Body of pancreas (tissue), 4 donors: ENCODE measurements at regions not wholly inside any gene's neighbourhood (a gene's known extent, or its start where the extent isn't known, plus 50 kb on each side); places are given as distances from the start of the nearest gene placed in this dataset.

Experiments
- ATAC-seq: fragments of 150-250 bp; one replicate; pipeline ENCODE4 v1.9.1; 2016
- DNase-seq, 4 donors: peaks; one replicate each; pipeline ENCODE4 v3.0.0-alpha.2; 2019
- H3K27ac ChIP-seq, 4 donors: fragments of 200-600 bp; sonication (generic); 1 replicate in 3 of 4; 2 replicates in 1 of 4; pipeline versions ENCODE4 v1.5.1 to v1.6.1; 2016 to 2019; ENCODE audit warnings: mild to moderate bottlenecking in 1 of 4, mixed read lengths in 1 of 4, moderate library complexity in 1 of 4
- H3K27me3 ChIP-seq, 2 donors: fragments of 200-600 bp; sonication (generic); one replicate each; pipeline ENCODE4 v1.6.0; 2016; ENCODE audit warnings: mild to moderate bottlenecking in 1 of 2
- H3K36me3 ChIP-seq, 2 donors: fragments of 200-600 bp; sonication (generic); replicated peaks in 1 of 2; 2 replicates each; pipeline ENCODE4 v1.5.1; 2016; ENCODE audit warnings: low read depth in 2 of 2; ENCODE audit not compliant: insufficient read depth in 1 of 2
- H3K4me1 ChIP-seq: fragments of 200-600 bp; sonication (generic); one replicate; pipeline ENCODE4 v1.6.0; 2016
- H3K4me3 ChIP-seq, 2 donors: fragments of 200-600 bp; sonication (generic); 1 replicate in 1 of 2; 2 replicates in 1 of 2; pipeline ENCODE4 v1.5.1; 2016 to 2019
- H3K9me3 ChIP-seq, 3 donors: fragments of 200-600 bp; sonication (generic); 1 replicate in 2 of 3; 2 replicates in 1 of 3; pipeline ENCODE4 v1.5.1; 2016
- POLR2A ChIP-seq, 3 donors: fragments of 450-650 bp; IDR thresholded peaks; one replicate each; pipeline ENCODE4 v1.6.1; 2016; ENCODE audit warnings: antibody characterized with exemption in 3 of 3, mild to moderate bottlenecking in 2 of 3
- WGBS, 2 donors: methylation state at CpG; one replicate each; pipeline ENCODE4 v1.1.5; 2017; 5-methylcytosine and 5-hydroxymethylcytosine counted together
- intact Hi-C: fragments of 100-400 bp; cut with DNase I; formaldehyde crosslinking; loops from one replicate; pipeline ENCODE4 v1.15.1; 2023
- TF ChIP-seq, protein P1 (sequence below), 7 experiments: fragments of 450-650 bp in 4 of 7; fragments of 200-600 bp in 3 of 7; sonication (generic) in 3 of 7; IDR thresholded peaks; one replicate each; pipeline ENCODE4 v1.5.1; 2016 to 2019; ENCODE audit warnings: antibody characterized with exemption in 7 of 7

- Histone ChIP-seq H3K36me3 (no peaks in the 10 kb centered on the region), H3K4me3 (no peak overlapping the region), H3K9me3 (no peaks in the 10 kb centered on the region), H3K4me1 (peaks cover 49% of the 10 kb centered on the region), H3K27me3 (no peaks in the 10 kb centered on the region), H3K27ac (no peak overlapping the region)
- no peak for TF ChIP-seq POLR2A (IDR thresholded peaks at IDR 0.05)
- TF ChIP-seq, protein P1, sequence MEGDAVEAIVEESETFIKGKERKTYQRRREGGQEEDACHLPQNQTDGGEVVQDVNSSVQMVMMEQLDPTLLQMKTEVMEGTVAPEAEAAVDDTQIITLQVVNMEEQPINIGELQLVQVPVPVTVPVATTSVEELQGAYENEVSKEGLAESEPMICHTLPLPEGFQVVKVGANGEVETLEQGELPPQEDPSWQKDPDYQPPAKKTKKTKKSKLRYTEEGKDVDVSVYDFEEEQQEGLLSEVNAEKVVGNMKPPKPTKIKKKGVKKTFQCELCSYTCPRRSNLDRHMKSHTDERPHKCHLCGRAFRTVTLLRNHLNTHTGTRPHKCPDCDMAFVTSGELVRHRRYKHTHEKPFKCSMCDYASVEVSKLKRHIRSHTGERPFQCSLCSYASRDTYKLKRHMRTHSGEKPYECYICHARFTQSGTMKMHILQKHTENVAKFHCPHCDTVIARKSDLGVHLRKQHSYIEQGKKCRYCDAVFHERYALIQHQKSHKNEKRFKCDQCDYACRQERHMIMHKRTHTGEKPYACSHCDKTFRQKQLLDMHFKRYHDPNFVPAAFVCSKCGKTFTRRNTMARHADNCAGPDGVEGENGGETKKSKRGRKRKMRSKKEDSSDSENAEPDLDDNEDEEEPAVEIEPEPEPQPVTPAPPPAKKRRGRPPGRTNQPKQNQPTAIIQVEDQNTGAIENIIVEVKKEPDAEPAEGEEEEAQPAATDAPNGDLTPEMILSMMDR (IDR thresholded peaks at IDR 0.05): no peak
- DNase-seq: peak; percentile 21 to 45 (median 24)
- 23 to 34% methylated on average over 6 to 7 of the region's 7 CpGs for WGBS, 2 donors
- ATAC-seq: peak; percentile 16
- intact Hi-C loops: no loop called here
Measured at GRCh38 chr3:72586694-72587093, 261.6 kb downstream of the SHQ1 start.

DNA sequence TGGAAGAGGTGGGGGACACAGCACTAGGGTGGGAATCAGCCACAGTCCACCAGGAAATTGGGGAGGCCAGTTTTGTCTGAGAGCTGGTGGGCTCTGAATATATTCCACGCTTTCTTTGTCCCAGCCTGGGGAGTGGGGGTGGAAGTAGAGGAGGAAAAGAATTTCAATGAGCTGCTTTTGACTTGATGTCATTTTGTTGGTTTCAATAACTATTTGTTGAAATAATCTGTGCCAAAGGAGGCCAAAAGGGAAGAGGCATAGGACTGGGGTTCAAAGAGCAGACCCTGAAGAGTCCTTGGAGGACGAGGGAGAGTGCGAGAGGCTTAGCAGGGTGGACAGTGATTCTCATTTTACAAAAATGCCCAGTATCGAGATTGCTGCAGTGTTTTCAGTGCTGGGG lies 262.3 kb downstream of the SHQ1 start:
- no peaks in the 10 kb centered on the region for H3K27me3 ChIP-seq
- no peaks in the 10 kb centered on the region for H3K9me3 ChIP-seq
- WGBS, 2 donors: 81 to 84% methylated on average over 4 of the region's 4 CpGs
- no peak for DNase-seq
- intact Hi-C loops: no loop called here
- no peaks in the 10 kb centered on the region for H3K36me3 ChIP-seq
- ATAC-seq: no peak
- TF ChIP-seq, protein P1 (IDR thresholded peaks at IDR 0.05): no peak
- no peak for TF ChIP-seq POLR2A (IDR thresholded peaks at IDR 0.05)
- H3K27ac ChIP-seq: no peak overlapping the region
- H3K4me1 ChIP-seq: peaks cover 54% of the 10 kb centered on the region
- no peak overlapping the region for H3K4me3 ChIP-seq

DNA sequence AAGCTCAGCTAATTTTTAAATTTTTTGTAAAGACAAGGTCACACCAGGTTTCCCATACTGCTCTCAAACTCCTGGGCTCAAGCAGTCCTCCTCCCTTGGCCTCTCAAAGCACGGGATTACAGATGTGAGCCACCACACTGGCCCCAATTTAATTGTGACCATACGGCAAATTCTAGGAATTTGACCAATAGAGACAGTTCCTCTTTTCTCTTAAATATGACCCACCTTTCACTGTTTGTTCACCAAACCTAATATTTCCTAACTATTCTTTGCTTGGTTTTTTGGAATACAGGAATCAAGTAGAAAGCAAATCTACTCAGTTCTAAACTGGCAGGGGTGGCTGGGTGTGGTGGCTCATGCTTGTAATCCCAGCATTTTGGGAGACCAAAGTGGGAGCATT lies 264.0 kb downstream of the SHQ1 start:
- intact Hi-C loops: no loop called here
- TF ChIP-seq POLR2A (IDR thresholded peaks at IDR 0.05): no peak
- WGBS, 2 donors: 90 to 95% methylated on average over 2 of the region's 2 CpGs

GRCh38 chr3:72582963-72583362 lies 265.3 kb downstream of the SHQ1 start:
- WGBS, 2 donors: 74 to 81% methylated on average over 7 of the region's 7 CpGs
- Histone ChIP-seq H3K9me3 (no peaks in the 10 kb centered on the region), H3K27ac (peak overlapping the region in 2 of 4 donors; percentile 73 to 80), H3K4me3 (no peak overlapping the region), H3K4me1 (peaks cover 43% of the 10 kb centered on the region), H3K27me3 (no peaks in the 10 kb centered on the region), H3K36me3 (no peaks in the 10 kb centered on the region)
- intact Hi-C loops: no loop called here
- ATAC-seq (peak; percentile 4), DNase-seq (no peak)
- no peak for TF ChIP-seq POLR2A (IDR thresholded peaks at IDR 0.05)
- TF ChIP-seq, protein P1 (IDR thresholded peaks at IDR 0.05): no peak

More for the DNA sequence above, 264.0 kb downstream of the SHQ1 start:
- Histone ChIP-seq H3K4me3 (no peak overlapping the region), H3K36me3 (no peaks in the 10 kb centered on the region), H3K9me3 (no peaks in the 10 kb centered on the region), H3K27ac (no peak overlapping the region), H3K4me1 (peaks cover 43% of the 10 kb centered on the region), H3K27me3 (no peaks in the 10 kb centered on the region)
- ATAC-seq (no peak), DNase-seq (no peak)

- peak; percentile 96 for ATAC-seq
- H3K9me3 ChIP-seq: no peaks in the 10 kb centered on the region
- H3K36me3 ChIP-seq: no peaks in the 10 kb centered on the region
- H3K27me3 ChIP-seq: no peaks in the 10 kb centered on the region
- peak in 1 of 3 donors; percentile 7 for TF ChIP-seq POLR2A (IDR thresholded peaks at IDR 0.05)
- TF ChIP-seq, protein P1 (IDR thresholded peaks at IDR 0.05): no peak
- peaks cover 41% of the 10 kb centered on the region for H3K4me1 ChIP-seq
- H3K27ac ChIP-seq: peak overlapping the region in 3 of 4 donors; percentile 49 to 80 (median 73)
- WGBS, 2 donors: 31 to 36% methylated on average over 6 of the region's 6 CpGs
- DNase-seq: peak; percentile 40 to 76 (median 56)
- no peak overlapping the region for H3K4me3 ChIP-seq
- intact Hi-C loops: no loop called here
Measured at GRCh38 chr3:72582211-72582878, 265.9 kb downstream of the SHQ1 start.
